ENCODE measurements at regions not wholly inside any gene's neighbourhood (a gene's known extent, or its start where the extent isn't known, plus 50 kb on each side); places are given as distances from the start of the nearest gene placed in this dataset.
"Not testable (repeated sequence)": the region's sequence is repeated elsewhere in the genome, so short reads cannot be mapped to it uniquely, and the experiment has no call there.

- 90% methylated on average over 2 of the region's 2 CpGs for WGBS
- no peaks in the 10 kb centered on the region for H3K4me1 ChIP-seq (ENCODE audit: control insufficient read depth in 2 of 2, insufficient read depth in 2 of 2, low read length in 2 of 2)
- H3K4me3 ChIP-seq (ENCODE audit: low read length in 2 of 2): no peak overlapping the region
- H3K27me3 ChIP-seq (ENCODE audit: control insufficient read depth in 2 of 2, insufficient read depth in 1 of 2, low read length in 1 of 2): no peaks in the 10 kb centered on the region
- H3K36me3 ChIP-seq (ENCODE audit: control insufficient read depth in 2 of 2, insufficient read depth in 2 of 2, low read length in 1 of 2): no peaks in the 10 kb centered on the region
- H3K27ac ChIP-seq (ENCODE audit: low read depth in 1 of 2, low read length in 1 of 2): no peak overlapping the region
- H3K9me3 ChIP-seq (ENCODE audit: control insufficient read depth in 2 of 2, insufficient read depth in 1 of 2, low read length in 1 of 2): no peaks in the 10 kb centered on the region
- DNase-seq (ENCODE audit: low read depth in 6 of 9, low spot score in 9 of 9): no peak
These were observed 807.5 kb downstream of the IGSF11 start for GRCh38 chr3:118227191-118227590.

- Histone ChIP-seq H3K27me3 (ENCODE audit: control insufficient read depth in 2 of 2, insufficient read depth in 1 of 2, low read length in 1 of 2) (no peaks in the 10 kb centered on the region), H3K36me3 (ENCODE audit: control insufficient read depth in 2 of 2, insufficient read depth in 2 of 2, low read length in 1 of 2) (no peaks in the 10 kb centered on the region), H3K4me1 (ENCODE audit: control insufficient read depth in 2 of 2, insufficient read depth in 2 of 2, low read length in 2 of 2) (no peaks in the 10 kb centered on the region), H3K9me3 (ENCODE audit: control insufficient read depth in 2 of 2, insufficient read depth in 1 of 2, low read length in 1 of 2) (no peaks in the 10 kb centered on the region), H3K27ac (ENCODE audit: low read depth in 1 of 2, low read length in 1 of 2) (no peak overlapping the region), H3K4me3 (ENCODE audit: low read length in 2 of 2) (no peak overlapping the region)
- 25% methylated on average over 1 of the region's 1 CpG for WGBS
- no peak for DNase-seq (ENCODE audit: low read depth in 6 of 9, low spot score in 9 of 9)
These were observed 806.5 kb downstream of the IGSF11 start for GRCh38 chr3:118228151-118228550.

- Histone ChIP-seq H3K36me3 (ENCODE audit: control insufficient read depth in 2 of 2, insufficient read depth in 2 of 2, low read length in 1 of 2) (no peaks in the 10 kb centered on the region), H3K27me3 (ENCODE audit: control insufficient read depth in 2 of 2, insufficient read depth in 1 of 2, low read length in 1 of 2) (no peaks in the 10 kb centered on the region), H3K4me1 (ENCODE audit: control insufficient read depth in 2 of 2, insufficient read depth in 2 of 2, low read length in 2 of 2) (no peaks in the 10 kb centered on the region), H3K4me3 (ENCODE audit: low read length in 2 of 2) (no peak overlapping the region), H3K9me3 (ENCODE audit: control insufficient read depth in 2 of 2, insufficient read depth in 1 of 2, low read length in 1 of 2) (no peaks in the 10 kb centered on the region), H3K27ac (ENCODE audit: low read depth in 1 of 2, low read length in 1 of 2) (no peak overlapping the region)
- WGBS: 88% methylated on average over 1 of the region's 1 CpG
- DNase-seq (ENCODE audit: low read depth in 6 of 9, low spot score in 9 of 9): no peak
These were observed 805.5 kb downstream of the IGSF11 start for GRCh38 chr3:118229196-118229595.

GRCh38 chr3:118231578-118231977 lies 803.1 kb downstream of the IGSF11 start:
- no peak for DNase-seq (ENCODE audit: low read depth in 6 of 9, low spot score in 9 of 9)
- no peak overlapping the region for H3K4me3 ChIP-seq (ENCODE audit: low read length in 2 of 2)
- no peaks in the 10 kb centered on the region for H3K36me3 ChIP-seq (ENCODE audit: control insufficient read depth in 2 of 2, insufficient read depth in 2 of 2, low read length in 1 of 2)
- H3K27ac ChIP-seq (ENCODE audit: low read depth in 1 of 2, low read length in 1 of 2): no peak overlapping the region
- H3K9me3 ChIP-seq (ENCODE audit: control insufficient read depth in 2 of 2, insufficient read depth in 1 of 2, low read length in 1 of 2): no peaks in the 10 kb centered on the region
- WGBS: 86% methylated on average over 2 of the region's 2 CpGs
- no peaks in the 10 kb centered on the region for H3K27me3 ChIP-seq (ENCODE audit: control insufficient read depth in 2 of 2, insufficient read depth in 1 of 2, low read length in 1 of 2)
- no peaks in the 10 kb centered on the region for H3K4me1 ChIP-seq (ENCODE audit: control insufficient read depth in 2 of 2, insufficient read depth in 2 of 2, low read length in 2 of 2)

- Histone ChIP-seq H3K36me3 (ENCODE audit: control insufficient read depth in 2 of 2, insufficient read depth in 2 of 2, low read length in 1 of 2) (no peaks in the 10 kb centered on the region), H3K4me1 (ENCODE audit: control insufficient read depth in 2 of 2, insufficient read depth in 2 of 2, low read length in 2 of 2) (no peaks in the 10 kb centered on the region), H3K27me3 (ENCODE audit: control insufficient read depth in 2 of 2, insufficient read depth in 1 of 2, low read length in 1 of 2) (no peaks in the 10 kb centered on the region), H3K4me3 (ENCODE audit: low read length in 2 of 2) (no peak overlapping the region), H3K9me3 (ENCODE audit: control insufficient read depth in 2 of 2, insufficient read depth in 1 of 2, low read length in 1 of 2) (no peaks in the 10 kb centered on the region), H3K27ac (ENCODE audit: low read depth in 1 of 2, low read length in 1 of 2) (no peak overlapping the region)
- no peak for DNase-seq (ENCODE audit: low read depth in 6 of 9, low spot score in 9 of 9)
- WGBS: 94% methylated on average over 5 of the region's 5 CpGs
These were observed 795.4 kb downstream of the IGSF11 start for GRCh38 chr3:118239253-118239652.

GRCh38 chr3:118244761-118245160 lies 789.9 kb downstream of the IGSF11 start:
- DNase-seq (ENCODE audit: low read depth in 6 of 9, low spot score in 9 of 9): no peak
- Histone ChIP-seq H3K4me3 (ENCODE audit: low read length in 2 of 2) (no peak overlapping the region), H3K4me1 (ENCODE audit: control insufficient read depth in 2 of 2, insufficient read depth in 2 of 2, low read length in 2 of 2) (no peaks in the 10 kb centered on the region), H3K27ac (ENCODE audit: low read depth in 1 of 2, low read length in 1 of 2) (no peak overlapping the region), H3K9me3 (ENCODE audit: control insufficient read depth in 2 of 2, insufficient read depth in 1 of 2, low read length in 1 of 2) (no peaks in the 10 kb centered on the region), H3K36me3 (ENCODE audit: control insufficient read depth in 2 of 2, insufficient read depth in 2 of 2, low read length in 1 of 2) (no peaks in the 10 kb centered on the region), H3K27me3 (ENCODE audit: control insufficient read depth in 2 of 2, insufficient read depth in 1 of 2, low read length in 1 of 2) (no peaks in the 10 kb centered on the region)
- 83% methylated on average over 3 of the region's 3 CpGs for WGBS

- no peaks in the 10 kb centered on the region for H3K36me3 ChIP-seq (ENCODE audit: control insufficient read depth in 2 of 2, insufficient read depth in 2 of 2, low read length in 1 of 2)
- WGBS: 85% methylated on average over 5 of the region's 5 CpGs
- no peak overlapping the region for H3K27ac ChIP-seq (ENCODE audit: low read depth in 1 of 2, low read length in 1 of 2)
- DNase-seq (ENCODE audit: low read depth in 6 of 9, low spot score in 9 of 9): no peak
- no peaks in the 10 kb centered on the region for H3K9me3 ChIP-seq (ENCODE audit: control insufficient read depth in 2 of 2, insufficient read depth in 1 of 2, low read length in 1 of 2)
- no peak overlapping the region for H3K4me3 ChIP-seq (ENCODE audit: low read length in 2 of 2)
- no peaks in the 10 kb centered on the region for H3K4me1 ChIP-seq (ENCODE audit: control insufficient read depth in 2 of 2, insufficient read depth in 2 of 2, low read length in 2 of 2)
- H3K27me3 ChIP-seq (ENCODE audit: control insufficient read depth in 2 of 2, insufficient read depth in 1 of 2, low read length in 1 of 2): no peaks in the 10 kb centered on the region
These were observed 789.3 kb downstream of the IGSF11 start for GRCh38 chr3:118245312-118245711.

GRCh38 chr3:118258850-118259249 lies 775.8 kb downstream of the IGSF11 start:
- not testable (repeated sequence) for H3K27me3 ChIP-seq (ENCODE audit: control insufficient read depth in 2 of 2, insufficient read depth in 1 of 2, low read length in 1 of 2); H3K9me3 ChIP-seq (ENCODE audit: control insufficient read depth in 2 of 2, insufficient read depth in 1 of 2, low read length in 1 of 2); H3K36me3 ChIP-seq (ENCODE audit: control insufficient read depth in 2 of 2, insufficient read depth in 2 of 2, low read length in 1 of 2); DNase-seq (ENCODE audit: low read depth in 6 of 9, low spot score in 9 of 9); H3K27ac ChIP-seq (ENCODE audit: low read depth in 1 of 2, low read length in 1 of 2); H3K4me1 ChIP-seq (ENCODE audit: control insufficient read depth in 2 of 2, insufficient read depth in 2 of 2, low read length in 2 of 2); H3K4me3 ChIP-seq (ENCODE audit: low read length in 2 of 2)
- 95% methylated on average over 1 of the region's 1 CpG for WGBS

GRCh38 chr3:118262800-118263402 lies 771.7 kb downstream of the IGSF11 start:
- H3K36me3 ChIP-seq (ENCODE audit: control insufficient read depth in 2 of 2, insufficient read depth in 2 of 2, low read length in 1 of 2): no peaks in the 10 kb centered on the region
- H3K27me3 ChIP-seq (ENCODE audit: control insufficient read depth in 2 of 2, insufficient read depth in 1 of 2, low read length in 1 of 2): no peaks in the 10 kb centered on the region
- WGBS: 86% methylated on average over 5 of the region's 5 CpGs
- H3K27ac ChIP-seq (ENCODE audit: low read depth in 1 of 2, low read length in 1 of 2): no peak overlapping the region
- no peaks in the 10 kb centered on the region for H3K4me1 ChIP-seq (ENCODE audit: control insufficient read depth in 2 of 2, insufficient read depth in 2 of 2, low read length in 2 of 2)
- H3K4me3 ChIP-seq (ENCODE audit: low read length in 2 of 2): no peak overlapping the region
- H3K9me3 ChIP-seq (ENCODE audit: control insufficient read depth in 2 of 2, insufficient read depth in 1 of 2, low read length in 1 of 2): peaks cover 0 to 3% of the 10 kb centered on the region in 2 donors
- no peak for DNase-seq (ENCODE audit: low read depth in 6 of 9, low spot score in 9 of 9)

- 91% methylated on average over 3 of the region's 3 CpGs for WGBS
- no peaks in the 10 kb centered on the region for H3K36me3 ChIP-seq (ENCODE audit: control insufficient read depth in 2 of 2, insufficient read depth in 2 of 2, low read length in 1 of 2)
- peaks cover 1 to 8% of the 10 kb centered on the region in 2 donors for H3K9me3 ChIP-seq (ENCODE audit: control insufficient read depth in 2 of 2, insufficient read depth in 1 of 2, low read length in 1 of 2)
- no peak overlapping the region for H3K4me3 ChIP-seq (ENCODE audit: low read length in 2 of 2)
- DNase-seq (ENCODE audit: low read depth in 6 of 9, low spot score in 9 of 9): no peak
- H3K27me3 ChIP-seq (ENCODE audit: control insufficient read depth in 2 of 2, insufficient read depth in 1 of 2, low read length in 1 of 2): no peaks in the 10 kb centered on the region
- no peaks in the 10 kb centered on the region for H3K4me1 ChIP-seq (ENCODE audit: control insufficient read depth in 2 of 2, insufficient read depth in 2 of 2, low read length in 2 of 2)
- no peak overlapping the region for H3K27ac ChIP-seq (ENCODE audit: low read depth in 1 of 2, low read length in 1 of 2)
These were observed 767.1 kb downstream of the IGSF11 start for GRCh38 chr3:118267588-118267987.
